ENCODE measurements at regions not wholly inside any gene's neighbourhood (a gene's known extent, or its start where the extent isn't known, plus 50 kb on each side); places are given as distances from the start of the nearest gene placed in this dataset.

- no peak for DNase-seq (ENCODE audit: extremely low read depth, low read depth)
Measured at GRCh38 chr4:23355258-23355657, 534.6 kb downstream of the PPARGC1A start.

- no peak for DNase-seq (ENCODE audit: extremely low read depth, low read depth)
Measured at GRCh38 chr4:23353200-23353599, 536.6 kb downstream of the PPARGC1A start.

- DNase-seq (ENCODE audit: extremely low read depth, low read depth), result no peak
Measured at GRCh38 chr4:23348789-23349498, 540.9 kb downstream of the PPARGC1A start.

GRCh38 chr4:23337292-23337691 lies 552.6 kb downstream of the PPARGC1A start:
- no peak for DNase-seq (ENCODE audit: extremely low read depth, low read depth)

GRCh38 chr4:23333946-23334878 lies 555.6 kb downstream of the PPARGC1A start:
- peak; percentile 78 for DNase-seq (ENCODE audit: extremely low read depth, low read depth)

GRCh38 chr4:23333556-23333945 lies 556.3 kb downstream of the PPARGC1A start:
- DNase-seq (ENCODE audit: extremely low read depth, low read depth), result peak; percentile 57

- no peak for DNase-seq (ENCODE audit: extremely low read depth, low read depth)
Measured at GRCh38 chr4:23332313-23332712, 557.5 kb downstream of the PPARGC1A start.

GRCh38 chr4:23327120-23327519 lies 562.7 kb downstream of the PPARGC1A start:
- DNase-seq (ENCODE audit: extremely low read depth, low read depth), result no peak

- DNase-seq (ENCODE audit: extremely low read depth, low read depth), result no peak
Measured at GRCh38 chr4:23324021-23324690, 565.7 kb downstream of the PPARGC1A start.

- no peak for DNase-seq (ENCODE audit: extremely low read depth, low read depth)
Measured at GRCh38 chr4:23323436-23323835, 566.4 kb downstream of the PPARGC1A start.

- no peak for DNase-seq (ENCODE audit: extremely low read depth, low read depth)
Measured at GRCh38 chr4:23322732-23323131, 567.1 kb downstream of the PPARGC1A start.

- DNase-seq (ENCODE audit: extremely low read depth, low read depth), result no peak
Measured at GRCh38 chr4:23320931-23321587, 568.8 kb downstream of the PPARGC1A start.

- DNase-seq (ENCODE audit: extremely low read depth, low read depth), result no peak
Measured at GRCh38 chr4:23312686-23313085, 577.2 kb downstream of the PPARGC1A start.

GRCh38 chr4:23311983-23312382 lies 577.9 kb downstream of the PPARGC1A start:
- no peak for DNase-seq (ENCODE audit: extremely low read depth, low read depth)

GRCh38 chr4:23305026-23305425 lies 584.8 kb downstream of the PPARGC1A start:
- DNase-seq (ENCODE audit: extremely low read depth, low read depth), result no peak

GRCh38 chr4:23298371-23298770 lies 591.5 kb downstream of the PPARGC1A start:
- DNase-seq (ENCODE audit: extremely low read depth, low read depth), result no peak

- DNase-seq (ENCODE audit: extremely low read depth, low read depth), result no peak
Measured at GRCh38 chr4:23297327-23297726, 592.5 kb downstream of the PPARGC1A start.

GRCh38 chr4:23291139-23291538 lies 598.4 kb downstream of the GBA3 start:
- DNase-seq (ENCODE audit: extremely low read depth, low read depth), result peak; percentile 34

- DNase-seq (ENCODE audit: extremely low read depth, low read depth), result peak; percentile 90
Measured at GRCh38 chr4:23290656-23291055, 597.9 kb downstream of the GBA3 start.

- no peak for DNase-seq (ENCODE audit: extremely low read depth, low read depth)
Measured at GRCh38 chr4:23279377-23279986, 586.7 kb downstream of the GBA3 start.

Data from NCI-H460 (cell line).